ENCODE measurements at regions not wholly inside any gene's neighbourhood (a gene's known extent, or its start where the extent isn't known, plus 50 kb on each side); places are given as distances from the start of the nearest gene placed in this dataset.

- H3K27ac Mint-ChIP-seq = no peak overlapping the region
- no peaks in the 10 kb centered on the region for H3K36me3 Mint-ChIP-seq
- peaks cover 19% of the 10 kb centered on the region for H3K4me1 Mint-ChIP-seq
- TF ChIP-seq ZNF532 (CRISPR knock-in tag; IDR thresholded peaks at IDR 0.05; ENCODE audit: borderline replicate concordance) = no peak
- no peak for TF ChIP-seq SOX15 (CRISPR knock-in tag; IDR thresholded peaks at IDR 0.05)
- no peak for TF ChIP-seq ZNF423 (CRISPR knock-in tag; IDR thresholded peaks at IDR 0.05)
- TF ChIP-seq FOXP1 (CRISPR knock-in tag; IDR thresholded peaks at IDR 0.05; ENCODE audit: borderline replicate concordance) = no peak
- no peak for TF ChIP-seq FOXP4 (CRISPR knock-in tag; IDR thresholded peaks at IDR 0.05)
- no peak for TF ChIP-seq TEAD4 (CRISPR knock-in tag; IDR thresholded peaks at IDR 0.05)
- no peak for TF ChIP-seq ZNF232 (CRISPR knock-in tag; IDR thresholded peaks at IDR 0.05)
- no peak for TF ChIP-seq E2F4 (CRISPR knock-in tag; IDR thresholded peaks at IDR 0.05; ENCODE audit: borderline replicate concordance, low read depth)
- no peak for TF ChIP-seq NR3C1 (CRISPR knock-in tag; conservative IDR thresholded peaks at IDR 0.05; ENCODE audit: low read depth)
- no peak for TF ChIP-seq TP53 (CRISPR knock-in tag; IDR thresholded peaks at IDR 0.05)
- TF ChIP-seq TCF7 (CRISPR knock-in tag; IDR thresholded peaks at IDR 0.05; ENCODE audit: low read depth) = no peak
- no peak for TF ChIP-seq FOXJ3 (CRISPR knock-in tag; IDR thresholded peaks at IDR 0.05; ENCODE audit: borderline replicate concordance)
- TF ChIP-seq GRHL2 (CRISPR knock-in tag; IDR thresholded peaks at IDR 0.05; ENCODE audit: insufficient replicate concordance, severe bottlenecking) = no peak
- TF ChIP-seq GTF2I (CRISPR knock-in tag; conservative IDR thresholded peaks at IDR 0.05) = no peak
- no peak for TF ChIP-seq ZNF317 (CRISPR knock-in tag; IDR thresholded peaks at IDR 0.05; ENCODE audit: borderline replicate concordance, low read depth)
- TF ChIP-seq PRRX2 (CRISPR knock-in tag; IDR thresholded peaks at IDR 0.05) = no peak
- peaks cover 10% of the 10 kb centered on the region; the same call in 1 of the 2 replicates for H3K9me3 Mint-ChIP-seq
- H3K27me3 Mint-ChIP-seq (ENCODE audit: low read depth) = no peaks in the 10 kb centered on the region
- no peak overlapping the region for H3K4me3 Mint-ChIP-seq
- DNase-seq (ENCODE audit: low spot score) (no peak), ATAC-seq (no peak)
- POLR2A ChIA-PET = no interaction called here
- CTCF ChIA-PET = no interaction called here
Observed at GRCh38 chr2:21860907-21861306, 737.1 kb downstream of the TDRD15 start.

- peak; percentile 79 for ATAC-seq
- Mint-ChIP-seq H3K4me3 (no peak overlapping the region), H3K4me1 (peaks cover 15% of the 10 kb centered on the region), H3K27ac (no peak overlapping the region), H3K36me3 (no peaks in the 10 kb centered on the region), H3K9me3 (no peaks in the 10 kb centered on the region), H3K27me3 (ENCODE audit: low read depth) (no peaks in the 10 kb centered on the region)
- POLR2A ChIA-PET = no interaction called here
- peak; percentile 11 for DNase-seq (ENCODE audit: low spot score)
- CTCF ChIA-PET = no interaction called here
- TF ChIP-seq, protein P1, sequence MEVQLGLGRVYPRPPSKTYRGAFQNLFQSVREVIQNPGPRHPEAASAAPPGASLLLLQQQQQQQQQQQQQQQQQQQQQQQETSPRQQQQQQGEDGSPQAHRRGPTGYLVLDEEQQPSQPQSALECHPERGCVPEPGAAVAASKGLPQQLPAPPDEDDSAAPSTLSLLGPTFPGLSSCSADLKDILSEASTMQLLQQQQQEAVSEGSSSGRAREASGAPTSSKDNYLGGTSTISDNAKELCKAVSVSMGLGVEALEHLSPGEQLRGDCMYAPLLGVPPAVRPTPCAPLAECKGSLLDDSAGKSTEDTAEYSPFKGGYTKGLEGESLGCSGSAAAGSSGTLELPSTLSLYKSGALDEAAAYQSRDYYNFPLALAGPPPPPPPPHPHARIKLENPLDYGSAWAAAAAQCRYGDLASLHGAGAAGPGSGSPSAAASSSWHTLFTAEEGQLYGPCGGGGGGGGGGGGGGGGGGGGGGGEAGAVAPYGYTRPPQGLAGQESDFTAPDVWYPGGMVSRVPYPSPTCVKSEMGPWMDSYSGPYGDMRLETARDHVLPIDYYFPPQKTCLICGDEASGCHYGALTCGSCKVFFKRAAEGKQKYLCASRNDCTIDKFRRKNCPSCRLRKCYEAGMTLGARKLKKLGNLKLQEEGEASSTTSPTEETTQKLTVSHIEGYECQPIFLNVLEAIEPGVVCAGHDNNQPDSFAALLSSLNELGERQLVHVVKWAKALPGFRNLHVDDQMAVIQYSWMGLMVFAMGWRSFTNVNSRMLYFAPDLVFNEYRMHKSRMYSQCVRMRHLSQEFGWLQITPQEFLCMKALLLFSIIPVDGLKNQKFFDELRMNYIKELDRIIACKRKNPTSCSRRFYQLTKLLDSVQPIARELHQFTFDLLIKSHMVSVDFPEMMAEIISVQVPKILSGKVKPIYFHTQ (CRISPR knock-in tag; IDR thresholded peaks at IDR 0.05) = no peak
- TF ChIP-seq ZNF263 (CRISPR knock-in tag; IDR thresholded peaks at IDR 0.05; ENCODE audit: low read depth) (no peak), JUN (CRISPR knock-in tag; IDR thresholded peaks at IDR 0.05) (no peak), NR1H2 (CRISPR knock-in tag; IDR thresholded peaks at IDR 0.05) (no peak), NFATC4 (CRISPR knock-in tag; IDR thresholded peaks at IDR 0.05) (no peak), EMX1 (CRISPR knock-in tag; IDR thresholded peaks at IDR 0.05) (no peak), KAT7 (CRISPR knock-in tag; IDR thresholded peaks at IDR 0.05; ENCODE audit: borderline replicate concordance) (no peak), CDX4 (CRISPR knock-in tag; IDR thresholded peaks at IDR 0.05; ENCODE audit: borderline replicate concordance) (no peak), SMAD4 (CRISPR knock-in tag; IDR thresholded peaks at IDR 0.05) (no peak)
- TF ChIP-seq, protein P2, sequence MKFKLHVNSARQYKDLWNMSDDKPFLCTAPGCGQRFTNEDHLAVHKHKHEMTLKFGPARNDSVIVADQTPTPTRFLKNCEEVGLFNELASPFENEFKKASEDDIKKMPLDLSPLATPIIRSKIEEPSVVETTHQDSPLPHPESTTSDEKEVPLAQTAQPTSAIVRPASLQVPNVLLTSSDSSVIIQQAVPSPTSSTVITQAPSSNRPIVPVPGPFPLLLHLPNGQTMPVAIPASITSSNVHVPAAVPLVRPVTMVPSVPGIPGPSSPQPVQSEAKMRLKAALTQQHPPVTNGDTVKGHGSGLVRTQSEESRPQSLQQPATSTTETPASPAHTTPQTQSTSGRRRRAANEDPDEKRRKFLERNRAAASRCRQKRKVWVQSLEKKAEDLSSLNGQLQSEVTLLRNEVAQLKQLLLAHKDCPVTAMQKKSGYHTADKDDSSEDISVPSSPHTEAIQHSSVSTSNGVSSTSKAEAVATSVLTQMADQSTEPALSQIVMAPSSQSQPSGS (CRISPR knock-in tag; IDR thresholded peaks at IDR 0.05; ENCODE audit: borderline replicate concordance, low read depth) = no peak
Observed at GRCh38 chr2:21866316-21866715, 742.5 kb downstream of the TDRD15 start.

All from WTC11 (cell line).